ENCODE measurements at regions not wholly inside any gene's neighbourhood (a gene's known extent, or its start where the extent isn't known, plus 50 kb on each side); places are given as distances from the start of the nearest gene placed in this dataset.

- TF ChIP-seq CTCF (IDR thresholded peaks at IDR 0.05) (no peak), ZFX (IDR thresholded peaks at IDR 0.05; ENCODE audit: borderline replicate concordance) (no peak)
These were observed 57.4 kb upstream of the PCBP1 start for GRCh38 chr2:70029814-70030409.
